Stimulated activated CD4-positive, alpha-beta T cell treated with anti-CD3 and anti-CD28 coated beads, TNF-alpha, amount 100 ng/mL, for 24 hours (primary cell): ENCODE measurements at regions not wholly inside any gene's neighbourhood (a gene's known extent, or its start where the extent isn't known, plus 50 kb on each side); places are given as distances from the start of the nearest gene placed in this dataset.
"Not testable (repeated sequence)": the region's sequence is repeated elsewhere in the genome, so short reads cannot be mapped to it uniquely, and the experiment has no call there.

Experiments
- DNase-seq, 3 experiments: peaks; one replicate each; pipeline ENCODE4 v3.0.0-alpha.2; 2020; ENCODE audit warnings: low read depth in 3 of 3

GRCh38 chr6:141969768-141970415 lies 162.8 kb upstream of the GJE1 start:
- DNase-seq = not testable (repeated sequence)

DNA sequence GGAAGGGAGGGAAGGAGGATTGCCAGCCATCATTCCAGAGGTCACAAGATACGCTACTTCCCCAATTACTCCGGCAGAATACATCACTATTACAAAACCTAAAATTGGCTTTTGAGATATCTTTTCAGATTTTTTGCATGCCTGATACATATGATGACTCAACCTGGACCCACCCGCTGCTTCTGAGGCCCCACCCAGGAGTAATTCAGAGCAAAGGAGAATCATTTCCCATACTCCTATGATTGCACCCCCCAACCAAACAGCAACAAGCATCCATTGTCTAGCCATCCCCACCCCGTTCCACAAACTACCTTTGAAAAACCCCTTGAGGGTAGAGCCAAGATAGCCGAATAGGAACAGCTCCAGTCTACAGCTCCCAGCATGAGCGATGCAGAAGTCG lies 163.5 kb upstream of the GJE1 start:
- DNase-seq = no peak

GRCh38 chr6:141968632-141969031 lies 164.1 kb upstream of the GJE1 start:
- no peak for DNase-seq

DNA sequence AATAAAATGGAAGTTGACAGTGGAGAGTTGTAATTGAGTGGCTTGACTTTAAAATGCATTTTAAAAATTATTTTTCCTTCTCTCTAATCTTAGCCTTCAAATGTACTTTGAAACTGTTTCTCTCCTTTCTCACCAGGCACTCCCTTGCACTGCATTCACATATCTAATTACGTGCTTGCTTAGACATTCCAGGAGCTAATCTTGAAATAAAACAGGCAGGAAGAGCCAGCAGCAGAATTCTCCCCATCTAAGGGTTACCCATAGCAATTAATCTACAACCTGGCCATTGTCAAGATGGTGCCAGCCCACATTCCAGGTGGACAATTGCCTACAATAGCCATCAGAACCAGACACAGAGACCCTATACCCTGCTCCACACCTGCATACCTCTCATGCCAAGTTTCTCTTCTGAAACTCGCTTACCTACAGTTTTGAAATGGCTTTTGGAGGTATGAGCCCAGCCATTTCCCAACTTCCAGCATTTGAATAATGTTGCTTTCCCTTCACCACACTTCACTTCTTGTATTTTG lies 167.6 kb upstream of the GJE1 start:
- no peak for DNase-seq

GRCh38 chr6:141963543-141964295 lies 169.0 kb upstream of the GJE1 start:
- DNase-seq = no peak

DNA sequence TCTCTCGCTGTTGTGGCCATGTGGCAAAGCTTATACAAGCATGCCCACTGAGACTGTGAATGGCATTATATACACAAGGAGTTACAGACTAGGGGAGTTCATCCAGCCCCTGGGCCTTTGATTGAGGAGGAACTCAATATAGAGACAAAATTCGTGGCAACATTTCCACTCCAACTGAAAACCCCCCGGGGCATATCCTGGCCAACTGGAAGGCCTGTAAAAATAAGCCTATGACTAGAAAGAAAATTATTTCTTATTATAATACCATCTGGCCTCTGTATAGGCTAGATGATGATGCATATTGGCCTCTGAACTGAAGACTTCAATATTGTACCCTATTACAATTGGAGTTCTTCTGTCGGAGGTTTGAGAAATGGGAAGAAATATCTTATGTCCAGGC lies 175.5 kb upstream of the GJE1 start:
- no peak for DNase-seq

GRCh38 chr6:141956868-141957267 lies 175.9 kb upstream of the GJE1 start:
- no peak for DNase-seq

GRCh38 chr6:141956046-141956761 lies 176.5 kb upstream of the GJE1 start:
- no peak for DNase-seq

- no peak for DNase-seq
These were observed 179.7 kb upstream of the GJE1 start for GRCh38 chr6:141953072-141953471.

- no peak for DNase-seq
These were observed 186.2 kb upstream of the GJE1 start for GRCh38 chr6:141946502-141946901.

GRCh38 chr6:141938664-141939063 lies 194.1 kb upstream of the GJE1 start:
- no peak for DNase-seq

DNA sequence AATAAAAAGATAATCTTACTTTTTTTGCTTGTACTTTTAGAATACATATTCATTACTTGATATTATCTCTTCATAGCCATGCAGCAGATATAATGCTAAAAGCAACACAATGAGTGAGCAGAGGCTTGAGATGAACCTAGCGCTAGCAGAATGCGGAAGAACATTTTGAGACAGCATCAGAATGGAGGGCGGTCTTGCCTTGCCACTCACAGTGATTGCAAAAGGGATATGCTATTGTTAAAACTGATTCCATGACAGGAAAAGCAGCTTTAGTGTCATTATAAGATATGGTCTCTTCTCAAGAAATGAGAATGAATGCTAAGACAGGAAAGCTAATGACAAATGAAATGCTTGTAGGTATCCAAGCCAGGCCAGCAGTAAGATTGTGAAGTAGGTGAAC lies 200.0 kb upstream of the GJE1 start:
- DNase-seq = no peak

GRCh38 chr6:141926200-141926900 lies 206.4 kb upstream of the GJE1 start:
- not testable (repeated sequence) for DNase-seq

DNA sequence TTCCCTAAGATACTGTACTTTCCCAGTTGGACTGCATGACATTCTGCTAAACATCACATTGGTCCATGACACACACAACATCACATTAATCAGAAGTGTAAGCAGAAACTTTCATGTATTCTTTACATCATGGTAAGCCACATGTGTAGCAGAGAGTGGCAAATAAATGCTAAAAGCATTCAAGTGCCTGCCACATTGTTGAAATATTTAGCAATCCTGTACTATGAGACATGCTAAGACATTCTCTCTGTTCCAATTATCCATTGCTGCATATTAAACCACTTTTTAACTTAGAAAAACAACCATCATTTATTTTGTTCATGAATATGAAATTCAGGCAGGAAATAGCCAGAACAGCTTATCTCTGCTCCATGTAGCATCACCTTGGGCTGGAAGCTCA lies 207.7 kb upstream of the GJE1 start:
- DNase-seq = no peak

DNA sequence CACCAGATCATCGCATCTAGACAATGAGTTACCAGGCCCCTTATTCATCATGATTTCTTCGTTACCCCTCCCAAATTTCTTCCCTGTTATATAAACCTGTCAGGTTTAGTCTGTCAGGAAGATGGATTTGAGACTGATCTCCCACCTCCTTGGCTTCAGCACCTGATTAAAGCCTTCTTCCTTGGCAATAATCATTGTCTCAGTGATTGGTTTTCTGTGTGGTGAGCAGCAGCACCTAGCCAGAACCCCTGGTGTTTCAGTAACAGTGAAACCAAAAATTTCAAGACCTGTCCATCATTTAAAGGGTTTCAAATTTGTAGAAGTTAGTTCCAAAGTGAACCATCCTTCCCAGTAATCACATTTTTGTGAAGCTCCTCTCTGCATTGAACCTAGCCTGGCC lies 209.8 kb upstream of the GJE1 start:
- no peak for DNase-seq

DNA sequence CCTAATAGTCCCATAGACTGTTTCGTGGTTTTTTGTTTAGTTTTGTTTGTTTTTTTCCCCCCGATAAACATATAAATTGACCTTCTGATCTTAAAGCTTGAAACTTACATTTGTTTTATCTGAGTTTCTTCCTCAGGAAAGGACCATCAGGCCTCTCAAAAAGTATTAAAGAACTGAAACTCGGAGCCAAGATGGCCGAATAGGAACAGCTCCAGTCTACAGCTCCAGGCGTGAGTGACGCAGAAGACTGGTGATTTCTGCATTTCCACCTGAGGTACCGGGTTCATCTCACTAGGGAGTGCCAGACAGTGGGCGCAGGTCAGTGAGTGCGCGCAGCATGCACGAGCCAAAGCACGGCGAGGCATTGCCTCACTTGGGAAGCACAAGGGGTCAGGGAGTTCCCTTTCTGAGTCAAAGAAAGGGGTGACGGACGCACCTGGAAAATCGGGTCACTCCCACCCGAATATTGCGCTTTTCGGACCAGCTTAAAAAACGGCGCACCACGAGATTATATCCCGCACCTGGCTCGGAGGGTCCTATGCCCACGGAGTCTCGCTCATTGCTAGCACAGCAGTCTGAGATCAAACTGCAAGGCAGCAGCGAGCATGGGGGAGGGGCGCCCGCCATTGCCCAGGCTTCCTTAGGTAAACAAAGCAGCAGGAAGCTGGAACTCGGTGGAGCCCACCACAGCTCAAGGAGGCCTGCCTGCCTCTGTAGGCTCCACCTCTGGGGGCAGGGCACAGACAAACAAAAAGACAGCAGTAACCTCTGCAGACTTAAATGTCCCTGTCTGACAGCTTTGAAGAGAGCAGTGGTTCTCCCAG lies 215.8 kb upstream of the GJE1 start:
- not testable (repeated sequence) for DNase-seq

DNA sequence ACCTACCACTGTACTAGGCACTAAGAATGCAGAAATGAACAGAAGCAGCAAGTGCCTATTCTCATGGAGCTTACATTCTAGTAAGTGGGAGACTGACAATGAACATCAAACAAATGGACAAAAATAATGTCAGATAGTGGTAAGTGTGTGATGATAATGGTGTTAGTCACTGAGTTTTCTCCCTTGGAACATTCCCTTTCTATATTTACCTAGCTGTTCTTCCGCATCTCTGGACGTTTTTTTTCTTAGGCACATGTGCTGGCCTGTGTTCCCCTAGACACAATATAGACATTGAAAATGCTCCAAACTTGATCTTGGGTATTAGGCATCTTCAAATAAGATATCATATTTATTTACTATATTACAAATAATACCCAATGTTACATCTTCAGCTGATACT lies 218.1 kb upstream of the GJE1 start:
- no peak for DNase-seq

GRCh38 chr6:141906569-141907080 lies 226.1 kb upstream of the GJE1 start:
- DNase-seq = no peak

GRCh38 chr6:141890661-141891060 lies 242.1 kb upstream of the GJE1 start:
- no peak for DNase-seq

DNA sequence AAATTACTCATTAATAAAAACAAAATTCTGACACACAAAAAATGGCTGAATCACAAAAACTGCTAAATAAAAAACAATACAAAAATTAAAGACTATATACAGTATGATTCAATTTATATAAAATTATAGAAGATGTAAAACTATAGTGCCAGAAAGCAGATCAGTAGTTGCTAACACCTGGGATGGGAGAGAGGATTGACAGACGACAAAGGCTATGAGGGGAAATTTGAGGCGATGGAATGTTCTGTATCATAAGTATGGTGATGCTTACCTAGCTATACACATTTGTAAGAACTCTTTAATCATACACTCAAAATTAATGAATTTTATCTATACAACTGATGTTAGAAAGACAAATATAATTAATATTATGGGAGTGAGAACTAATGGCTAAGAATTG lies 247.9 kb upstream of the GJE1 start:
- DNase-seq = no peak

DNA sequence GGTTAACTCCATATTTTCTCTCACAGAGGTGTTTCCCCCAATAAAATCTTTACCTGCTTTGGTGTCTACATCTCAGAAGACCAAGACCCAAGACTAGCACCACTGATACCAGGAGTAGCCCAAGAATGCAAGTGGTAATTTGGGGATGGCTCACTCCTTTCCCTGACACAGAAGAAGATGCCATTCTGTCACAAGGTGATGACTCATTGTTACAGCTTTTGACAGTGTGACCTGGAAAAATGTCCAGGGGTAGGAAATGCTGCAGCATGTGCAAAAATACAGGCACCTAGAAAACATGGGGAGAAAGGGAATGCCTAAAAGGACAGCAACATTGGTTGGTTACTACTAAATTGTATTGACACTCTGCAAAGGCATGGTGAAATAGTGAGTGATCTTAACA lies 254.0 kb upstream of the GJE1 start:
- no peak for DNase-seq
